ENCODE measurements at regions not wholly inside any gene's neighbourhood (a gene's known extent, or its start where the extent isn't known, plus 50 kb on each side); places are given as distances from the start of the nearest gene placed in this dataset.
A peak's percentile ranks its signal among the peaks of the same experiment; 100 is the strongest.

- H3K27me3 ChIP-seq (replicated peaks; ENCODE audit: insufficient read depth): no peaks in the 10 kb centered on the region
- H3F3A ChIP-seq (ENCODE audit: insufficient read depth): no peaks in the 10 kb centered on the region
- no peaks in the 10 kb centered on the region for H4K20me1 ChIP-seq (ENCODE audit: insufficient read depth)
- H2AFZ ChIP-seq: peak overlapping the region; percentile 15; the same call in 1 of the 2 replicates
- WGBS, 2 experiments (ENCODE audit: low coverage in 1 of 2, low lambda C conversion rate in 2 of 2, missing lambda C conversion rate in 2 of 2): 48 to 52% methylated on average over 2 of the region's 2 CpGs
- TF ChIP-seq EZH2phosphoT487 (IDR thresholded peaks at IDR 0.05; ENCODE audit: insufficient read depth, low read depth) (no peak), EZH2 (IDR thresholded peaks at IDR 0.05; ENCODE audit: insufficient read depth, poor library complexity, severe bottlenecking) (no peak)
- H3K9me3 ChIP-seq (ENCODE audit: low read depth): no peaks in the 10 kb centered on the region
- 0 out of 2 replicates have a peak overlapping the region, but pooled peaks have one; percentile 7 for H3K9ac ChIP-seq
- H3K4me2 ChIP-seq (ENCODE audit: unreplicated experiment): no peak overlapping the region
- H3K4me1 ChIP-seq (ENCODE audit: insufficient read depth): no peaks in the 10 kb centered on the region
- peak; percentile 78 for DNase-seq
- H3K9me2 ChIP-seq (ENCODE audit: insufficient read depth): no peaks in the 10 kb centered on the region
- no peaks in the 10 kb centered on the region for H3K36me3 ChIP-seq (ENCODE audit: low read depth)
- H3K79me2 ChIP-seq (ENCODE audit: insufficient read depth): no peaks in the 10 kb centered on the region
- H3K27ac ChIP-seq: peak overlapping the region; percentile 59
- in situ Hi-C loops (cut with MboI): no loop called here
- H3K4me3 ChIP-seq: no peak overlapping the region
These were observed 275.2 kb downstream of the IRS1 start for GRCh38 chr2:226524381-226524843.

- Histone ChIP-seq H2AFZ (no peak overlapping the region), H3K4me1 (ENCODE audit: insufficient read depth) (peaks cover 2% of the 10 kb centered on the region), H3F3A (ENCODE audit: insufficient read depth) (peaks cover 5% of the 10 kb centered on the region), H3K4me3 (no peak overlapping the region), H3K4me2 (ENCODE audit: unreplicated experiment) (no peak overlapping the region), H3K9me3 (ENCODE audit: low read depth) (no peaks in the 10 kb centered on the region), H3K9me2 (ENCODE audit: insufficient read depth) (no peaks in the 10 kb centered on the region), H3K27ac (no peak overlapping the region), H3K27me3 (replicated peaks; ENCODE audit: insufficient read depth) (no peaks in the 10 kb centered on the region), H3K36me3 (ENCODE audit: low read depth) (no peaks in the 10 kb centered on the region), H4K20me1 (ENCODE audit: insufficient read depth) (no peaks in the 10 kb centered on the region), H3K79me2 (ENCODE audit: insufficient read depth) (no peaks in the 10 kb centered on the region), H3K9ac (no peak overlapping the region)
- DNase-seq: no peak
- in situ Hi-C loops (cut with MboI): no loop called here
- TF ChIP-seq EZH2phosphoT487 (IDR thresholded peaks at IDR 0.05; ENCODE audit: insufficient read depth, low read depth) (no peak), EZH2 (IDR thresholded peaks at IDR 0.05; ENCODE audit: insufficient read depth, poor library complexity, severe bottlenecking) (no peak)
- WGBS, 2 experiments (ENCODE audit: low coverage in 1 of 2, low lambda C conversion rate in 2 of 2, missing lambda C conversion rate in 2 of 2): 70 to 77% methylated on average over 2 of the region's 2 CpGs
These were observed 278.9 kb downstream of the IRS1 start for GRCh38 chr2:226520723-226521122.

- H2AFZ ChIP-seq: peak overlapping the region; percentile 0; the same call in 1 of the 2 replicates
- H3K4me3 ChIP-seq: no peak overlapping the region
- no peaks in the 10 kb centered on the region for H3K9me2 ChIP-seq (ENCODE audit: insufficient read depth)
- no peaks in the 10 kb centered on the region for H3K9me3 ChIP-seq (ENCODE audit: low read depth)
- H3K36me3 ChIP-seq (ENCODE audit: low read depth): no peaks in the 10 kb centered on the region
- H3K4me2 ChIP-seq (ENCODE audit: unreplicated experiment): peak overlapping the region; percentile 19
- peak; percentile 55 for DNase-seq
- peaks cover 13% of the 10 kb centered on the region for H3K4me1 ChIP-seq (ENCODE audit: insufficient read depth)
- no peaks in the 10 kb centered on the region for H4K20me1 ChIP-seq (ENCODE audit: insufficient read depth)
- WGBS, 2 experiments (ENCODE audit: low coverage in 1 of 2, low lambda C conversion rate in 2 of 2, missing lambda C conversion rate in 2 of 2): 50 to 55% methylated on average over 4 of the region's 4 CpGs
- H3K9ac ChIP-seq: no peak overlapping the region
- peak overlapping the region; percentile 57 for H3K27ac ChIP-seq
- H3F3A ChIP-seq (ENCODE audit: insufficient read depth): peaks cover 18% of the 10 kb centered on the region
- H3K27me3 ChIP-seq (replicated peaks; ENCODE audit: insufficient read depth): no peaks in the 10 kb centered on the region
- TF ChIP-seq EZH2 (IDR thresholded peaks at IDR 0.05; ENCODE audit: insufficient read depth, poor library complexity, severe bottlenecking) (no peak), EZH2phosphoT487 (IDR thresholded peaks at IDR 0.05; ENCODE audit: insufficient read depth, low read depth) (no peak)
- in situ Hi-C loops (cut with MboI): no loop called here
- H3K79me2 ChIP-seq (ENCODE audit: insufficient read depth): no peaks in the 10 kb centered on the region
These were observed 284.1 kb downstream of the IRS1 start for GRCh38 chr2:226515344-226516055.

- Histone ChIP-seq H3K4me3 (no peak overlapping the region), H3K79me2 (ENCODE audit: insufficient read depth) (no peaks in the 10 kb centered on the region), H3K27ac (peak overlapping the region; percentile 57), H3K27me3 (replicated peaks; ENCODE audit: insufficient read depth) (no peaks in the 10 kb centered on the region), H4K20me1 (ENCODE audit: insufficient read depth) (no peaks in the 10 kb centered on the region), H3K36me3 (ENCODE audit: low read depth) (no peaks in the 10 kb centered on the region), H3K4me2 (ENCODE audit: unreplicated experiment) (peak overlapping the region; percentile 19), H3F3A (ENCODE audit: insufficient read depth) (peaks cover 18% of the 10 kb centered on the region), H2AFZ (no peak overlapping the region), H3K9me2 (ENCODE audit: insufficient read depth) (no peaks in the 10 kb centered on the region), H3K4me1 (ENCODE audit: insufficient read depth) (peaks cover 13% of the 10 kb centered on the region), H3K9ac (no peak overlapping the region), H3K9me3 (ENCODE audit: low read depth) (no peaks in the 10 kb centered on the region)
- in situ Hi-C loops (cut with MboI): no loop called here
- no peak for TF ChIP-seq EZH2phosphoT487 (IDR thresholded peaks at IDR 0.05; ENCODE audit: insufficient read depth, low read depth)
- WGBS, 2 experiments (ENCODE audit: low coverage in 1 of 2, low lambda C conversion rate in 2 of 2, missing lambda C conversion rate in 2 of 2): 0% methylated on average over 1 of the region's 1 CpG
- DNase-seq: peak; percentile 46
These were observed 284.7 kb downstream of the IRS1 start for GRCh38 chr2:226514895-226515294.

Data from GM23248 (cell line).